H1 (cell line): ENCODE measurements at regions not wholly inside any gene's neighbourhood (a gene's known extent, or its start where the extent isn't known, plus 50 kb on each side); places are given as distances from the start of the nearest gene placed in this dataset.

Experiments used
- CTCF ChIA-PET: fragments of 300-600 bp; sonication (Branson Sonifier 250); formaldehyde crosslinking; loops from one replicate; lab custom pipeline; 2021; ENCODE audit not compliant: partially characterized antibody; lab: Charles Lee
- POLR2A ChIA-PET: fragments of 300-600 bp; sonication (Branson Sonifier 250); formaldehyde crosslinking; loops from one replicate; lab custom pipeline; 2021; ENCODE audit warnings: inconsistent platforms; ENCODE audit not compliant: partially characterized antibody; lab: Charles Lee
- DNase-seq, 2 experiments: peaks; one replicate each; pipeline versions ENCODE4 v3.0.0 to v3.0.0-alpha.2; 2010 to 2022; ENCODE audit warnings: low spot score in 2 of 2, low read depth in 1 of 2, mixed read lengths in 1 of 2
- FAIRE-seq: peaks from 2 replicates; lab custom pipeline; 2011; peaks lifted over from hg19 to GRCh38; lab: Jason Lieb, UNC
- H2AFZ ChIP-seq: 2 replicates; pipeline ENCODE4 v1.8.1; 2012; ENCODE audit warnings: low read length, inconsistent platforms
- H2AK5ac ChIP-seq: 2 replicates; pipeline ENCODE4 v1.6.1; 2013; ENCODE audit warnings: low read depth, low read length
- H2BK120ac ChIP-seq: replicated peaks from 2 replicates; pipeline ENCODE3; 2013; ENCODE audit warnings: low read depth, low read length, inconsistent platforms
- H2BK12ac ChIP-seq: 2 replicates; pipeline ENCODE4 v1.6.1; 2013; ENCODE audit warnings: low read depth, low read length
- H2BK15ac ChIP-seq: 2 replicates; pipeline ENCODE4 v1.6.1; 2013; ENCODE audit warnings: low read length
- H2BK20ac ChIP-seq: 2 replicates; pipeline ENCODE4 v1.6.1; 2013; ENCODE audit warnings: low read length
- H2BK5ac ChIP-seq: 2 replicates; pipeline ENCODE4 v1.6.1; 2013; ENCODE audit warnings: low read depth, low read length
- H3K14ac ChIP-seq: 2 replicates; pipeline ENCODE4 v1.6.1; 2013; ENCODE audit warnings: inconsistent platforms; ENCODE audit not compliant: insufficient read length
- H3K18ac ChIP-seq: 2 replicates; pipeline ENCODE4 v1.6.1; 2013; ENCODE audit warnings: low read length; ENCODE audit errors: extremely low read depth
- H3K23ac ChIP-seq: 2 replicates; pipeline ENCODE4 v1.6.1; 2013; ENCODE audit warnings: inconsistent platforms; ENCODE audit not compliant: insufficient read length
- H3K23me2 ChIP-seq: 2 replicates; pipeline ENCODE4 v1.6.1; 2013; ENCODE audit warnings: low read depth, low read length
- H3K27ac ChIP-seq: 2 replicates; pipeline ENCODE4 v1.6.1; 2011; ENCODE audit warnings: low read depth, low read length, inconsistent platforms
- H3K27me3 ChIP-seq, 4 experiments: replicated peaks in 1 of 4; 1 replicate in 1 of 4; 2 replicates in 3 of 4; pipeline versions ENCODE4 v1.6.1 to v1.8.1; 2011 to 2013; ENCODE audit warnings: low read length in 3 of 4, mild to moderate bottlenecking in 3 of 4, inconsistent platforms in 2 of 4, mixed read lengths in 2 of 4, moderate library complexity in 1 of 4; ENCODE audit not compliant: control insufficient read depth in 3 of 4, insufficient read depth in 3 of 4; ENCODE audit errors: extremely low read depth in 1 of 4
- H3K36me3 ChIP-seq, 4 experiments: 2 replicates each; pipeline versions ENCODE4 v1.6.1 to v1.8.1; 2011 to 2013; ENCODE audit warnings: mild to moderate bottlenecking in 4 of 4, low read length in 3 of 4, moderate library complexity in 2 of 4, control low read depth in 1 of 4, inconsistent platforms in 1 of 4; ENCODE audit not compliant: insufficient read depth in 4 of 4, control insufficient read depth in 2 of 4
- H3K4ac ChIP-seq: replicated peaks from 2 replicates; pipeline ENCODE3; 2013; ENCODE audit warnings: low read length, low read depth, mixed read lengths, inconsistent platforms; ENCODE audit not compliant: insufficient read length
- H3K4me1 ChIP-seq, 4 experiments: replicated peaks in 1 of 4; 1 replicate in 1 of 4; 2 replicates in 3 of 4; pipeline versions ENCODE4 v1.6.1 to v1.8.1; 2011 to 2013; ENCODE audit warnings: low read length in 3 of 4, inconsistent platforms in 2 of 4, mixed read lengths in 1 of 4; ENCODE audit not compliant: insufficient read depth in 4 of 4, control insufficient read depth in 3 of 4
- H3K4me2 ChIP-seq, 2 experiments: 2 replicates each; pipeline versions ENCODE4 v1.6.1 to v1.8.1; 2011 to 2013; ENCODE audit warnings: low read depth in 2 of 2, low read length in 2 of 2, control low read depth in 1 of 2, inconsistent platforms in 1 of 2, mild to moderate bottlenecking in 1 of 2; ENCODE audit not compliant: insufficient read depth in 1 of 2
- H3K4me3 ChIP-seq, 4 experiments: fragments of 200-600, 300-600 bp in 1 of 4; sonication (generic), shearing (Covaris generic), sonication (Bioruptor Twin) in 1 of 4; 2 replicates each; pipeline versions ENCODE4 v1.5.1 to v1.8.1; 2011 to 2016; ENCODE audit warnings: low read length in 4 of 4, low read depth in 3 of 4, control low read depth in 2 of 4, inconsistent platforms in 2 of 4, mild to moderate bottlenecking in 2 of 4, mixed read lengths in 1 of 4, moderate library complexity in 1 of 4; ENCODE audit not compliant: insufficient read depth in 2 of 4; ENCODE audit errors: extremely low read depth in 1 of 4
- H3K56ac ChIP-seq: replicated peaks from 2 replicates; pipeline ENCODE3; 2013; ENCODE audit warnings: low read depth, mild to moderate bottlenecking, mixed read lengths, low read length, inconsistent platforms; ENCODE audit not compliant: insufficient read length
- H3K79me1 ChIP-seq: 2 replicates; pipeline ENCODE4 v1.6.1; 2013; ENCODE audit warnings: low read depth, low read length, control low read depth
- H3K79me2 ChIP-seq, 2 experiments: 2 replicates each; pipeline versions ENCODE4 v1.6.1 to v1.8.1; 2012 to 2013; ENCODE audit warnings: low read length in 2 of 2, mild to moderate bottlenecking in 2 of 2, inconsistent platforms in 1 of 2; ENCODE audit not compliant: insufficient read depth in 2 of 2, control insufficient read depth in 1 of 2
- H3K9ac ChIP-seq, 4 experiments: replicated peaks in 1 of 4; 1 replicate in 1 of 4; 2 replicates in 3 of 4; pipeline versions ENCODE4 v1.6.1 to v1.8.1; 2011 to 2013; ENCODE audit warnings: low read depth in 3 of 4, low read length in 3 of 4, control low read depth in 2 of 4, mild to moderate bottlenecking in 2 of 4, moderate library complexity in 2 of 4, inconsistent platforms in 1 of 4; ENCODE audit errors: extremely low read depth in 1 of 4
- H3K9me3 ChIP-seq, 2 experiments: 2 replicates each; pipeline versions ENCODE4 v1.6.1 to v1.8.1; 2012 to 2013; ENCODE audit warnings: mild to moderate bottlenecking in 2 of 2, moderate library complexity in 2 of 2, control low read depth in 1 of 2, inconsistent platforms in 1 of 2, low read depth in 1 of 2, low read length in 1 of 2, mixed read lengths in 1 of 2; ENCODE audit not compliant: insufficient read depth in 2 of 2
- H4K20me1 ChIP-seq, 2 experiments: replicated peaks in 1 of 2; 2 replicates each; pipeline versions ENCODE3 to v1.8.1; 2011 to 2013; ENCODE audit warnings: inconsistent platforms in 2 of 2, low read length in 2 of 2, mild to moderate bottlenecking in 1 of 2; ENCODE audit not compliant: insufficient read depth in 2 of 2, control insufficient read depth in 1 of 2
- H4K5ac ChIP-seq: 2 replicates; pipeline ENCODE4 v1.6.1; 2013; ENCODE audit warnings: low read length, low read depth, mixed read lengths, inconsistent platforms; ENCODE audit not compliant: insufficient read length
- H4K8ac ChIP-seq: 2 replicates; pipeline ENCODE4 v1.8.0; 2013; ENCODE audit warnings: mild to moderate bottlenecking, moderate library complexity, low read length, inconsistent platforms; ENCODE audit not compliant: insufficient read depth; ENCODE audit errors: extremely low read depth
- H4K91ac ChIP-seq: replicated peaks from 2 replicates; pipeline ENCODE3; 2013; ENCODE audit warnings: low read length, mixed read lengths, inconsistent platforms; ENCODE audit not compliant: insufficient read length
- RNF2 ChIP-seq: fragments of 200-900, 300-1000 bp; sonication (generic); IDR thresholded peaks from 2 replicates; pipeline ENCODE4 v1.7.1; 2016; ENCODE audit warnings: borderline replicate concordance, low read depth, mild to moderate bottlenecking, antibody characterized with exemption, low read length; ENCODE audit not compliant: poor library complexity, severe bottlenecking; ENCODE audit errors: missing control alignments
- WGBS, 2 experiments: shearing (Covaris generic) in 1 of 2; methylation state at CpG; one replicate each; pipeline versions ENCODE4 v1.1.6 to v1.1.7; 2013 to 2015; ENCODE audit warnings: low lambda C conversion rate in 2 of 2, mixed read lengths in 2 of 2, inconsistent platforms in 1 of 2, low coverage in 1 of 2, missing lambda C conversion rate in 1 of 2; ENCODE audit not compliant: insufficient replicate concordance in 2 of 2, insufficient coverage in 1 of 2, insufficient read length in 1 of 2; ENCODE audit errors: extremely low coverage in 1 of 2, missing lambda C conversion rate in 1 of 2; 5-methylcytosine and 5-hydroxymethylcytosine counted together
- TF ChIP-seq, protein P1 (sequence below), 3 experiments: IDR thresholded peaks; 1 replicate in 2 of 3; 2 replicates in 1 of 3; pipeline versions ENCODE4 v1.5.1 to v1.6.1; 2011; ENCODE audit warnings: low read length in 3 of 3, mild to moderate bottlenecking in 3 of 3, inconsistent platforms in 2 of 3, low read depth in 1 of 3, moderate library complexity in 1 of 3; ENCODE audit not compliant: insufficient read depth in 1 of 3; ENCODE audit errors: control extremely low read depth in 1 of 3

DNA sequence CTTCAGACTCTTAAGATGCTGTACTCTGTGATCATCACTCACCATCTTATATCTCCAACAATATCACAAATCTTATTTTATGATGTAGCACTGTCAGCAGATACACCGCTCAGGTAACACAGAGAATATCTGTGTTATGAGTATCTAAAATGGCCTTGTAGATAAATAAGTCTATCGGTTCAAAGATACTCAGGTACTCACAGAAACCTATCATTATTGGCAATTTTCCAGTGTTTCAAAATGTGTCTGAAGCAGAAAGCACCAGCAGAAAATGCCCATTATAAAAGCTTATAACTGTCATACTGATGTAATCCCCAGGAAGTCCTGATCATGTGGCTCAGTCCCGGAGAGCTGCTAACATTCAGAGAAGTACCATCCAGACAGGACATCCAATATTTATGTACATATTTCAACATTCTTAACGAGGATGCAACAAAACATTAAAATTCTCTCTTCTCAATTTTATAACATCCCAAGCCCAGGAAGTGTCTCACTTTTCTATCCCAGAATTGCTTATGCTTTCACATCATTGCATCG lies 190.7 kb upstream of the LMNTD1 start:
- WGBS, 2 experiments, result 92% methylated on average over 5 of the region's 5 CpGs; no CpG with 5 or more reads in 1 of the 2 experiments
- FAIRE-seq (no peak), DNase-seq (no peak)
- Histone ChIP-seq H3K27ac (no peak overlapping the region), H3K14ac (no peak overlapping the region), H3K36me3 (no peaks in the 10 kb centered on the region), H3K79me2 (no peaks in the 10 kb centered on the region), H3K4me1 (peaks cover 0 to 7% (median 1%) of the 10 kb centered on the region in 4 experiments; a peak in 2 of 7 replicates), H2BK12ac (no peak overlapping the region), H3K23me2 (peaks cover 2% of the 10 kb centered on the region; the same call in 1 of the 2 replicates), H3K79me1 (no peaks in the 10 kb centered on the region), H3K27me3 (no peaks in the 10 kb centered on the region), H2BK20ac (no peak overlapping the region), H3K4ac (no peak overlapping the region), H3K4me3 (no peak overlapping the region), H3K9me3 (no peaks in the 10 kb centered on the region), H4K91ac (no peak overlapping the region), H3K56ac (no peak overlapping the region), H2AFZ (no peak overlapping the region), H2BK120ac (no peak overlapping the region), H4K8ac (no peak overlapping the region), H2BK5ac (no peak overlapping the region), H3K23ac (no peak overlapping the region), H3K4me2 (no peak overlapping the region), H3K9ac (no peak overlapping the region), H4K5ac (no peak overlapping the region), H2BK15ac (no peak overlapping the region), H2AK5ac (no peak overlapping the region), H4K20me1 (no peaks in the 10 kb centered on the region), H3K18ac (no peak overlapping the region)
- POLR2A ChIA-PET, result interaction anchor here (1.4 kb wide), 1 partner anchor 215 kb away, joined by 3 read pairs; the partner anchor contains the start of gene RASSF8
- CTCF ChIA-PET, result interaction anchor here (0.9 kb wide), 1 partner anchor 317 kb away, joined by 3 read pairs; no protein-coding TSS in a partner anchor
- TF ChIP-seq RNF2, result no peak
- TF ChIP-seq, protein P1, sequence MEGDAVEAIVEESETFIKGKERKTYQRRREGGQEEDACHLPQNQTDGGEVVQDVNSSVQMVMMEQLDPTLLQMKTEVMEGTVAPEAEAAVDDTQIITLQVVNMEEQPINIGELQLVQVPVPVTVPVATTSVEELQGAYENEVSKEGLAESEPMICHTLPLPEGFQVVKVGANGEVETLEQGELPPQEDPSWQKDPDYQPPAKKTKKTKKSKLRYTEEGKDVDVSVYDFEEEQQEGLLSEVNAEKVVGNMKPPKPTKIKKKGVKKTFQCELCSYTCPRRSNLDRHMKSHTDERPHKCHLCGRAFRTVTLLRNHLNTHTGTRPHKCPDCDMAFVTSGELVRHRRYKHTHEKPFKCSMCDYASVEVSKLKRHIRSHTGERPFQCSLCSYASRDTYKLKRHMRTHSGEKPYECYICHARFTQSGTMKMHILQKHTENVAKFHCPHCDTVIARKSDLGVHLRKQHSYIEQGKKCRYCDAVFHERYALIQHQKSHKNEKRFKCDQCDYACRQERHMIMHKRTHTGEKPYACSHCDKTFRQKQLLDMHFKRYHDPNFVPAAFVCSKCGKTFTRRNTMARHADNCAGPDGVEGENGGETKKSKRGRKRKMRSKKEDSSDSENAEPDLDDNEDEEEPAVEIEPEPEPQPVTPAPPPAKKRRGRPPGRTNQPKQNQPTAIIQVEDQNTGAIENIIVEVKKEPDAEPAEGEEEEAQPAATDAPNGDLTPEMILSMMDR (IDR thresholded peaks at IDR 0.05; ENCODE audit: control extremely low read depth in 1 of 3, insufficient read depth in 1 of 3, low read depth in 1 of 3, low read length in 3 of 3), result no peak
